Bronchial epithelial cell (primary cell): ENCODE measurements at regions not wholly inside any gene's neighbourhood (a gene's known extent, or its start where the extent isn't known, plus 50 kb on each side); places are given as distances from the start of the nearest gene placed in this dataset.

Experiments used
- DNase-seq: peaks from one replicate; pipeline ENCODE4 v3.0.0-alpha.2; 2010; ENCODE audit warnings: low read depth
- FAIRE-seq: peaks from 2 replicates; lab custom pipeline; 2011; peaks lifted over from hg19 to GRCh38; lab: Jason Lieb, UNC
- H3K27me3 ChIP-seq: 2 replicates; pipeline ENCODE4 v1.5.1; 2011; ENCODE audit warnings: low read length; ENCODE audit not compliant: control insufficient read depth, insufficient read depth
- H3K36me3 ChIP-seq: 2 replicates; pipeline ENCODE4 v1.5.1; 2011; ENCODE audit warnings: low read length; ENCODE audit not compliant: control insufficient read depth, insufficient read depth
- H3K4me3 ChIP-seq: 2 replicates; pipeline ENCODE4 v1.5.1; 2011; ENCODE audit warnings: mild to moderate bottlenecking, low read depth, low read length, control low read depth
- CTCF ChIP-seq: IDR thresholded peaks from 2 replicates; pipeline ENCODE4 v1.5.1; 2011; ENCODE audit warnings: mild to moderate bottlenecking, moderate library complexity, low read length, control low read depth, inconsistent platforms; ENCODE audit not compliant: insufficient read depth, severe bottlenecking

DNA sequence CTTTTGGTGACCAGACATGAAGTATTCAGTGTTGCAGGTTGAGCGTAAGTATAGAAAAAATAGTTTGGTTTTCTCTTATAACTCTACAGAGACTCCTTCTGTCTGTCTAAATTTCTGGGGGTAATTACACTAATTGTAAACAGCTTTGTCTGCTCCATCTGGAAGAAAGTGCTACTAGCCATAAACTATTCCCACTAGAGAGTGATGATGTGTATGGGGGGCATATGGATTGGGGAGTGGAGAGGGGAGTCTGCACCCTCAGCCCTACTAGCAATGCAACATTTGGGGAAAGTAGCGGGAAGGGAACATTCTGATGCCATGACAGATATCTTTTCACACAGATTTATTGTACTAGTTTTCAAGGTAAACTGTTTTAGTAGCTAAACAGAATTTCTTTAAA is 549.7 kb downstream of the TRIML1 start:
- Histone ChIP-seq H3K4me3 (no peak overlapping the region), H3K36me3 (no peaks in the 10 kb centered on the region), H3K27me3 (no peaks in the 10 kb centered on the region)
- FAIRE-seq: no peak
- TF ChIP-seq CTCF: no peak
- no peak for DNase-seq

GRCh38 chr4:188691811-188692210 is 552.6 kb downstream of the TRIML1 start:
- H3K27me3 ChIP-seq: no peaks in the 10 kb centered on the region
- no peak for TF ChIP-seq CTCF
- FAIRE-seq (no peak), DNase-seq (peak; percentile 17)
- H3K4me3 ChIP-seq: no peak overlapping the region
- no peaks in the 10 kb centered on the region for H3K36me3 ChIP-seq

DNA sequence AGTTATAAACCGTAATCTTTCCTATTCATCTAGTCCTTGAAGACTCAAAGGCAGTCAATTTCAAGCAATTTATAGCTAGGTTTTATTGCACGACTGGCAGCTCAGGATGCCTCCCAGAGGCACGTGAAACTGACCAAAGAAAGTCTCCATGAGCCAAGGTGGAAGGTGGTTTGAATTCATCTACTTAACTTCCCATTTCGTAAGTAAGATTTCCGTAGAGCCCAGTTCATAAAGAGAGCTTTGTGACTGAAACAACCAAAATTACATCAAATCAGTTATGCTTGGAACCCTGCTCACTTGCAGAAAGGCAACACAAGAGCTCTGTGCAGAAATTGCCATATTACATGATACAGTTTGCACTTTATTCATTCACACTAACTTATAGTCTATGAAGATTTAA is 556.0 kb downstream of the TRIML1 start:
- Histone ChIP-seq H3K4me3 (no peak overlapping the region), H3K36me3 (no peaks in the 10 kb centered on the region), H3K27me3 (no peaks in the 10 kb centered on the region)
- TF ChIP-seq CTCF: no peak
- FAIRE-seq: no peak
- DNase-seq: no peak

DNA sequence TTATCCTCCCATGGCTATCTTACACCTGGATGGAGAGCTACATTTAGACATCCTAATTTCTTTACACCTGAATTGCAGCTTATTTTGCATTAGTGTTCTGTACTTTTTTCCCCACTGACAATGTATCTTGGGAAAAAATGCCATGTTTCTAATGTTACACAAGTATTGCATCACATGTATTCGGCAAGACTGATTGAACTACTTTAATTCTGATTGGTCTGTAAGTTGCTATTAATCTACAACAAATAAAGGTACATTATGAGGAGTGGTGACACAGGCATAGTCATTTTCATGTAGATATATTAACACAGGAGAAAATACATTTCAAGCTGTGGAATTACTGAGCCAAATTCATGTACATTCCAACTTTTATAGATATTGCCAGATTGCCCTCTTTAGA is 558.0 kb downstream of the TRIML1 start:
- H3K27me3 ChIP-seq: no peaks in the 10 kb centered on the region
- no peak overlapping the region for H3K4me3 ChIP-seq
- DNase-seq: no peak
- TF ChIP-seq CTCF: no peak
- H3K36me3 ChIP-seq: no peaks in the 10 kb centered on the region
- FAIRE-seq: no peak

DNA sequence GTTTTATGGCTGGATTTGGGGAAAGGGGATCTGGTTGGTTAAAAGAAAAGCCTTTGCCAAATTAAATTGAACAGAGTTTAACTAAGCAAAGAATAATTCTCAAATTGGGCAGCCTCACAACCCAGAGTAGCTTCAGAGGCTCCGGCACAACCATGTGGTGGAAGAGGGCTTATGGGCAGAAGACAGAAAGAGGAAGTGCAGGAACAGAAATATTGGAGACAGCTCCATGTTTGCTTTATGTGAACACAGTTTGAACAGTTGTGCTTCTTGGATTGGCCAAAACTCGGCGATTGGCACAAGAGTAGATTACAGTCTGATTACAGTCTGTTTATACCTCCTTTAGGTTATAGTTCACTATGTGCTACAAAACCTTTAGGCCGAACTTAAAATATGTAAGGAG is 562.7 kb downstream of the TRIML1 start:
- FAIRE-seq (no peak), DNase-seq (no peak)
- no peak overlapping the region for H3K4me3 ChIP-seq
- H3K27me3 ChIP-seq: no peaks in the 10 kb centered on the region
- no peaks in the 10 kb centered on the region for H3K36me3 ChIP-seq
- TF ChIP-seq CTCF: no peak

GRCh38 chr4:188704288-188704687 is 565.0 kb downstream of the TRIML1 start:
- DNase-seq (no peak), FAIRE-seq (no peak)
- TF ChIP-seq CTCF: no peak
- Histone ChIP-seq H3K4me3 (no peak overlapping the region), H3K36me3 (no peaks in the 10 kb centered on the region), H3K27me3 (no peaks in the 10 kb centered on the region)
